ENCODE measurements at regions not wholly inside any gene's neighbourhood (a gene's known extent, or its start where the extent isn't known, plus 50 kb on each side); places are given as distances from the start of the nearest gene placed in this dataset.

DNA sequence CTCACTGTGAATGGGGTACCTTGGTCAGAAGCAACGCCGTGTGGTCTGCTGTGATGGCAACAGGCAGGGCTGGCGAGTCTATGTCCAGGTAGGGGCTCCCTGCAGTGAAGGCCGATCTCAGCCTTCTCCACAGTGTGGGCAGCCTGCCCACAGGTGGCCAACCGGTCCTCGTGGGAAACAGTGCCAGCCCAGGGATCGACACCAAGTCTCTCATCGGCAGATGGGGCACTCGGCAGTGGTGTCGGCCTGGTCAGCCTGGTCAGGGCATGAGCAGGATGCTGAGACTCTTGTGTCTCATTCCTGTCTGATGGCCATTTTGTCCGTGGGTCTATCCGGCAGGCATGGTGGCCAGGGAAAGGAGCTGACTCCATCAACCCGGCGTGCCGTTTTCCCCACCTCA is 92.2 kb downstream of the TNFRSF13B start:
- no peak overlapping the region for H3K27ac ChIP-seq (ENCODE audit: low read depth in 1 of 2, low read length in 2 of 2)
- no peaks in the 10 kb centered on the region for H3K27me3 ChIP-seq (ENCODE audit: control insufficient read depth in 4 of 4, insufficient read depth in 4 of 4, low read length in 3 of 4)
- H3K9me3 ChIP-seq (ENCODE audit: control insufficient read depth in 4 of 4, low read length in 3 of 4), result peaks cover 0 to 6% (median 0%) of the 10 kb centered on the region in 4 donors
- no peak overlapping the region for H3K4me3 ChIP-seq (ENCODE audit: low read depth in 1 of 3, low read length in 3 of 3)
- H3K9ac ChIP-seq (ENCODE audit: low read depth in 1 of 2, low read length in 2 of 2), result no peak overlapping the region
- WGBS, result 94% methylated on average over 15 of the region's 15 CpGs
- no peaks in the 10 kb centered on the region for H3K36me3 ChIP-seq (ENCODE audit: control insufficient read depth in 4 of 4, insufficient read depth in 3 of 4, low read depth in 1 of 4, low read length in 3 of 4)
- no peak for DNase-seq (ENCODE audit: low spot score)
- no peak for TF ChIP-seq SP1 (IDR thresholded peaks at IDR 0.05)
- TF ChIP-seq NR2F2 (IDR thresholded peaks at IDR 0.05), result no peak
- no peak for TF ChIP-seq GABPA (IDR thresholded peaks at IDR 0.05 in 1 of 2, conservative IDR thresholded peaks at IDR 0.05 in 1 of 2)
- TF ChIP-seq ATF3 (IDR thresholded peaks at IDR 0.05), result no peak
- TF ChIP-seq RXRA (IDR thresholded peaks at IDR 0.05), result no peak
- no peak for TF ChIP-seq FOXA2 (IDR thresholded peaks at IDR 0.05)
- TF ChIP-seq JUND (IDR thresholded peaks at IDR 0.05), result no peak
- no peak for TF ChIP-seq TAF1 (conservative IDR thresholded peaks at IDR 0.05)
- TF ChIP-seq, protein P1, sequence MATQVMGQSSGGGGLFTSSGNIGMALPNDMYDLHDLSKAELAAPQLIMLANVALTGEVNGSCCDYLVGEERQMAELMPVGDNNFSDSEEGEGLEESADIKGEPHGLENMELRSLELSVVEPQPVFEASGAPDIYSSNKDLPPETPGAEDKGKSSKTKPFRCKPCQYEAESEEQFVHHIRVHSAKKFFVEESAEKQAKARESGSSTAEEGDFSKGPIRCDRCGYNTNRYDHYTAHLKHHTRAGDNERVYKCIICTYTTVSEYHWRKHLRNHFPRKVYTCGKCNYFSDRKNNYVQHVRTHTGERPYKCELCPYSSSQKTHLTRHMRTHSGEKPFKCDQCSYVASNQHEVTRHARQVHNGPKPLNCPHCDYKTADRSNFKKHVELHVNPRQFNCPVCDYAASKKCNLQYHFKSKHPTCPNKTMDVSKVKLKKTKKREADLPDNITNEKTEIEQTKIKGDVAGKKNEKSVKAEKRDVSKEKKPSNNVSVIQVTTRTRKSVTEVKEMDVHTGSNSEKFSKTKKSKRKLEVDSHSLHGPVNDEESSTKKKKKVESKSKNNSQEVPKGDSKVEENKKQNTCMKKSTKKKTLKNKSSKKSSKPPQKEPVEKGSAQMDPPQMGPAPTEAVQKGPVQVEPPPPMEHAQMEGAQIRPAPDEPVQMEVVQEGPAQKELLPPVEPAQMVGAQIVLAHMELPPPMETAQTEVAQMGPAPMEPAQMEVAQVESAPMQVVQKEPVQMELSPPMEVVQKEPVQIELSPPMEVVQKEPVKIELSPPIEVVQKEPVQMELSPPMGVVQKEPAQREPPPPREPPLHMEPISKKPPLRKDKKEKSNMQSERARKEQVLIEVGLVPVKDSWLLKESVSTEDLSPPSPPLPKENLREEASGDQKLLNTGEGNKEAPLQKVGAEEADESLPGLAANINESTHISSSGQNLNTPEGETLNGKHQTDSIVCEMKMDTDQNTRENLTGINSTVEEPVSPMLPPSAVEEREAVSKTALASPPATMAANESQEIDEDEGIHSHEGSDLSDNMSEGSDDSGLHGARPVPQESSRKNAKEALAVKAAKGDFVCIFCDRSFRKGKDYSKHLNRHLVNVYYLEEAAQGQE (IDR thresholded peaks at IDR 0.05), result no peak
- no peak for TF ChIP-seq FOXA1 (IDR thresholded peaks at IDR 0.05)
- TF ChIP-seq, protein P2, sequence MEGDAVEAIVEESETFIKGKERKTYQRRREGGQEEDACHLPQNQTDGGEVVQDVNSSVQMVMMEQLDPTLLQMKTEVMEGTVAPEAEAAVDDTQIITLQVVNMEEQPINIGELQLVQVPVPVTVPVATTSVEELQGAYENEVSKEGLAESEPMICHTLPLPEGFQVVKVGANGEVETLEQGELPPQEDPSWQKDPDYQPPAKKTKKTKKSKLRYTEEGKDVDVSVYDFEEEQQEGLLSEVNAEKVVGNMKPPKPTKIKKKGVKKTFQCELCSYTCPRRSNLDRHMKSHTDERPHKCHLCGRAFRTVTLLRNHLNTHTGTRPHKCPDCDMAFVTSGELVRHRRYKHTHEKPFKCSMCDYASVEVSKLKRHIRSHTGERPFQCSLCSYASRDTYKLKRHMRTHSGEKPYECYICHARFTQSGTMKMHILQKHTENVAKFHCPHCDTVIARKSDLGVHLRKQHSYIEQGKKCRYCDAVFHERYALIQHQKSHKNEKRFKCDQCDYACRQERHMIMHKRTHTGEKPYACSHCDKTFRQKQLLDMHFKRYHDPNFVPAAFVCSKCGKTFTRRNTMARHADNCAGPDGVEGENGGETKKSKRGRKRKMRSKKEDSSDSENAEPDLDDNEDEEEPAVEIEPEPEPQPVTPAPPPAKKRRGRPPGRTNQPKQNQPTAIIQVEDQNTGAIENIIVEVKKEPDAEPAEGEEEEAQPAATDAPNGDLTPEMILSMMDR (IDR thresholded peaks at IDR 0.05; ENCODE audit: low read depth, low read length, missing input control), result no peak
- TF ChIP-seq HNF4A (conservative IDR thresholded peaks at IDR 0.05), result no peak
- peaks cover 0 to 11% (median 6%) of the 10 kb centered on the region in 4 donors for H3K4me1 ChIP-seq (ENCODE audit: control insufficient read depth in 4 of 4, insufficient read depth in 4 of 4, low read length in 3 of 4)

DNA sequence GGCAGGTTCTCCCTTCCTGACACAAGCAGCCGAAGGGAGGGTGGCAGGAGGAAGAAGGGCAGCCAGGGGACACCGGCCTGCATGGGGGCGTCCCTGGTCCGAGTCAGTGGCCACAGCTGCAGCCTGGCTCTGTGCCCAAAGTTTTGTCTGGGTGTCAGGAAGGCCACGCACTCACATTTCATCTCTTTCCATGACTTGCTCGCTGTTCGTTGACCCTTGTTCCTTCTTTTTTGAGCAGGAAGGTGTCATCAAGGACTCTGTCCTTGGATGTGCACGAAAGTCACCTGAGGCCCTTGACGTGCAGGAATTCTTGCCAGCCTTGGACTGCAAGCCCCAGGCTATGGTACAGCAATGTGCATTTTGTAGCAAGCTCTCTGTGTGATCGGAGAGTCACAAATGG is 93.3 kb downstream of the TNFRSF13B start:
- Histone ChIP-seq H3K36me3 (ENCODE audit: control insufficient read depth in 4 of 4, insufficient read depth in 3 of 4, low read depth in 1 of 4, low read length in 3 of 4) (no peaks in the 10 kb centered on the region), H3K4me3 (ENCODE audit: low read depth in 1 of 3, low read length in 3 of 3) (no peak overlapping the region), H3K27me3 (ENCODE audit: control insufficient read depth in 4 of 4, insufficient read depth in 4 of 4, low read length in 3 of 4) (no peaks in the 10 kb centered on the region), H3K4me1 (ENCODE audit: control insufficient read depth in 4 of 4, insufficient read depth in 4 of 4, low read length in 3 of 4) (peaks cover under 1 to 14% (median 8%) of the 10 kb centered on the region in 4 donors), H3K27ac (ENCODE audit: low read depth in 1 of 2, low read length in 2 of 2) (no peak overlapping the region), H3K9ac (ENCODE audit: low read depth in 1 of 2, low read length in 2 of 2) (no peak overlapping the region), H3K9me3 (ENCODE audit: control insufficient read depth in 4 of 4, low read length in 3 of 4) (peaks cover 0 to 6% (median 0%) of the 10 kb centered on the region in 4 donors)
- 85% methylated on average over 10 of the region's 10 CpGs for WGBS
- TF ChIP-seq ZBTB33 (IDR thresholded peaks at IDR 0.05) (no peak), YY1 (IDR thresholded peaks at IDR 0.05) (no peak), FOXA1 (IDR thresholded peaks at IDR 0.05) (no peak), NR2F2 (IDR thresholded peaks at IDR 0.05) (no peak), RAD21 (IDR thresholded peaks at IDR 0.05) (no peak), FOXA2 (IDR thresholded peaks at IDR 0.05) (no peak), ATF3 (IDR thresholded peaks at IDR 0.05) (no peak), EGR1 (IDR thresholded peaks at IDR 0.05; ENCODE audit: low read depth in 2 of 2) (no peak), TAF1 (conservative IDR thresholded peaks at IDR 0.05) (no peak)
- TF ChIP-seq, protein P1 (IDR thresholded peaks at IDR 0.05), result no peak
- TF ChIP-seq, protein P2 (IDR thresholded peaks at IDR 0.05; ENCODE audit: low read depth, low read length, missing input control), result no peak
- no peak for DNase-seq (ENCODE audit: low spot score)

Measured in liver (tissue), 8 donors.